ENCODE measurements at regions not wholly inside any gene's neighbourhood (a gene's known extent, or its start where the extent isn't known, plus 50 kb on each side); places are given as distances from the start of the nearest gene placed in this dataset.

DNA sequence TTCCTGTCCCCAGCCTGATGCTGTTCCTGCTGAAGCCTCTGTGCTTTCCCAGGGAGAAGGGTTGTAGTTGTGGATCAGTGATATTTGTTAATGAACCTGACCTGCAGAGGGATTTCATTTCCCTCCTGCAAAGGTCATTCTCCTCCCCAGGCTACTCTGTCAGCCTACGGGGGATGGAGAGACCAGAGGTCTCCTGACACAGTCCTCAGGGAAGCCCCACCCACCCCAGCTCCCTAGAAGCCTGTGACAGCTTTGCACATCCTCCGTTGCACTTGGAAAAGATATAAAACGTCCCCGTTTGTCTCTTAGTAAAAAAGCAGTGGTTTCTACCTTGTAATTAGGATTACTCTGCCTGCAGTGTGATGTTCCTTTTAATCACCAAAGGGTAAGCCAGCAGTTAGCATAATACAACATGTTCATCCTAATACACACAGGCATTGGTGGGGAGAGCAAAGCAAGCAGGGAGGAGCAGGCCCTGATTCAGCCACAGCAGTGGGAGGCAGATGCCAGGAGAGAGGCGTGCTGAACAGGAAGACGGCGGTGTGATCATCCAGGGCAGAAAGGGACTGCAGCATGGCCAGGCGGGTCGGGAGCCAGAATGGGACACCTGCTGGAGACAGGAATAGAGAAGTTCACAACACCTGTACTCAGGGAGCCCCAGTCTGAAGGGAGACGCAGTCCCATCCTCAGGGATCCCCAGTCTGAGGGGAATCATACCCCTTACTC is 293.5 kb downstream of the LRFN2 start:
- no peak for TF ChIP-seq CTCF (IDR thresholded peaks at IDR 0.05)
- no peak for TF ChIP-seq POLR2A (IDR thresholded peaks at IDR 0.05)
- no peak for TF ChIP-seq EP300 (IDR thresholded peaks at IDR 0.05)
